Suppressor macrophage treated with lipopolysaccharide for 1 hour (primary cell): ENCODE measurements at regions not wholly inside any gene's neighbourhood (a gene's known extent, or its start where the extent isn't known, plus 50 kb on each side); places are given as distances from the start of the nearest gene placed in this dataset.
"Not testable (repeated sequence)": the region's sequence is repeated elsewhere in the genome, so short reads cannot be mapped to it uniquely, and the experiment has no call there.

Experiments used
- DNase-seq, 3 donors: peaks; one replicate each; pipeline ENCODE4 v3.0.0-alpha.2; 2020 to 2022

GRCh38 chr1:81190003-81190402 lies 610.7 kb upstream of the ADGRL2 start:
- DNase-seq: no peak

GRCh38 chr1:81187635-81188034 lies 613.1 kb upstream of the ADGRL2 start:
- DNase-seq: no peak

- no peak for DNase-seq
These were observed 614.5 kb upstream of the ADGRL2 start for GRCh38 chr1:81186261-81186660.

GRCh38 chr1:81183553-81183952 lies 617.2 kb upstream of the ADGRL2 start:
- DNase-seq: no peak

GRCh38 chr1:81183051-81183450 lies 617.7 kb upstream of the ADGRL2 start:
- no peak for DNase-seq

GRCh38 chr1:81179242-81179641 lies 621.5 kb upstream of the ADGRL2 start:
- no peak for DNase-seq

GRCh38 chr1:81178431-81179093 lies 622.2 kb upstream of the ADGRL2 start:
- DNase-seq: not testable (repeated sequence)

GRCh38 chr1:81174811-81175476 lies 625.8 kb upstream of the ADGRL2 start:
- DNase-seq: no peak

GRCh38 chr1:81174052-81174451 lies 626.7 kb upstream of the ADGRL2 start:
- DNase-seq: no peak

- no peak for DNase-seq
These were observed 628.3 kb upstream of the ADGRL2 start for GRCh38 chr1:81172483-81172882.

- DNase-seq: no peak
These were observed 630.0 kb upstream of the ADGRL2 start for GRCh38 chr1:81170721-81171120.

- DNase-seq: no peak
These were observed 634.8 kb upstream of the ADGRL2 start for GRCh38 chr1:81165963-81166362.

GRCh38 chr1:81160696-81161095 lies 640.0 kb upstream of the ADGRL2 start:
- DNase-seq: no peak

- DNase-seq: no peak
These were observed 642.1 kb upstream of the ADGRL2 start for GRCh38 chr1:81158592-81158991.

- peak in 1 of 3 donors; percentile 10 for DNase-seq
These were observed 643.0 kb upstream of the ADGRL2 start for GRCh38 chr1:81157686-81158085.

- no peak for DNase-seq
These were observed 643.8 kb upstream of the ADGRL2 start for GRCh38 chr1:81156887-81157286.

GRCh38 chr1:81155131-81155530 lies 645.6 kb upstream of the ADGRL2 start:
- DNase-seq: no peak

- no peak for DNase-seq
These were observed 649.5 kb upstream of the ADGRL2 start for GRCh38 chr1:81151206-81151605.

- DNase-seq: no peak
These were observed 650.9 kb upstream of the ADGRL2 start for GRCh38 chr1:81149649-81150325.

- DNase-seq: no peak
These were observed 656.4 kb upstream of the ADGRL2 start for GRCh38 chr1:81144240-81144825.

- no peak for DNase-seq
These were observed 658.5 kb upstream of the ADGRL2 start for GRCh38 chr1:81142099-81142826.

- no peak for DNase-seq
These were observed 665.2 kb upstream of the ADGRL2 start for GRCh38 chr1:81135524-81135923.

GRCh38 chr1:81129776-81130175 lies 671.0 kb upstream of the ADGRL2 start:
- DNase-seq: no peak
